OCI-LY7 (cell line): ENCODE measurements at regions not wholly inside any gene's neighbourhood (a gene's known extent, or its start where the extent isn't known, plus 50 kb on each side); places are given as distances from the start of the nearest gene placed in this dataset.

ENCODE experiments used
- CTCF ChIP-seq: fragments of 200-600 bp; sonication (generic); conservative IDR thresholded peaks from 2 replicates; pipeline ENCODE4 v1.5.1; 2014; ENCODE audit warnings: mild to moderate bottlenecking, antibody characterized with exemption, low read length, moderate library complexity, mixed read lengths
- EZH2phosphoT487 ChIP-seq: fragments of 200-600 bp; sonication (generic); IDR thresholded peaks from 2 replicates; pipeline ENCODE4 v1.6.1; 2018; ENCODE audit warnings: low read depth, borderline replicate concordance, mild to moderate bottlenecking, mixed run types, antibody characterized with exemption, low read length, moderate library complexity, mixed read lengths

GRCh38 chr4:85166318-85166717 lies 199.8 kb upstream of the WDFY3 start:
- TF ChIP-seq CTCF (no peak), EZH2phosphoT487 (no peak)
